GM19351 (cell line): ENCODE measurements at regions not wholly inside any gene's neighbourhood (a gene's known extent, or its start where the extent isn't known, plus 50 kb on each side); places are given as distances from the start of the nearest gene placed in this dataset.
"Not testable (repeated sequence)": the region's sequence is repeated elsewhere in the genome, so short reads cannot be mapped to it uniquely, and the experiment has no call there.

ENCODE experiments used
- ATAC-seq: cut with Tn5 transposase; IDR thresholded peaks from one replicate; pipeline ENCODE4 v1.9.1; 2021; ENCODE audit warnings: mild to moderate bottlenecking, moderate library complexity; ENCODE audit not compliant: unreplicated experiment

- no peak for ATAC-seq
These were observed 377.8 kb downstream of the LNPK start for GRCh38 chr2:175624211-175624761.

- no peak for ATAC-seq
These were observed 380.2 kb downstream of the LNPK start for GRCh38 chr2:175621821-175622220.

GRCh38 chr2:175620106-175620505, 382.0 kb downstream of the LNPK start:
- no peak for ATAC-seq

- no peak for ATAC-seq
These were observed 382.7 kb downstream of the LNPK start for GRCh38 chr2:175619179-175620045.

GRCh38 chr2:175612280-175612679, 389.8 kb downstream of the LNPK start:
- no peak for ATAC-seq

GRCh38 chr2:175606010-175606841, 395.8 kb downstream of the LNPK start:
- no peak for ATAC-seq

GRCh38 chr2:175605640-175606009, 396.4 kb downstream of the LNPK start:
- ATAC-seq = no peak

- ATAC-seq = no peak
These were observed 400.1 kb downstream of the LNPK start for GRCh38 chr2:175601969-175602368.

GRCh38 chr2:175599966-175600831, 401.9 kb downstream of the LNPK start:
- no peak for ATAC-seq

- ATAC-seq = no peak
These were observed 404.8 kb downstream of the LNPK start for GRCh38 chr2:175597286-175597685.

- no peak for ATAC-seq
These were observed 406.9 kb downstream of the LNPK start for GRCh38 chr2:175595139-175595538.

- not testable (repeated sequence) for ATAC-seq
These were observed 408.2 kb downstream of the LNPK start for GRCh38 chr2:175593686-175594525.

- ATAC-seq = not testable (repeated sequence)
These were observed 406.7 kb upstream of the ATP5MC3 start for GRCh38 chr2:175588213-175588612.

GRCh38 chr2:175585496-175585895, 404.0 kb upstream of the ATP5MC3 start:
- ATAC-seq = no peak

- no peak for ATAC-seq
These were observed 399.1 kb upstream of the ATP5MC3 start for GRCh38 chr2:175580652-175581051.

- no peak for ATAC-seq
These were observed 398.1 kb upstream of the ATP5MC3 start for GRCh38 chr2:175579646-175580045.

GRCh38 chr2:175577368-175577970, 396.0 kb upstream of the ATP5MC3 start:
- ATAC-seq = no peak

GRCh38 chr2:175576875-175577274, 395.4 kb upstream of the ATP5MC3 start:
- no peak for ATAC-seq

GRCh38 chr2:175576270-175576669, 394.8 kb upstream of the ATP5MC3 start:
- peak; percentile 11 for ATAC-seq
